ENCODE measurements at regions not wholly inside any gene's neighbourhood (a gene's known extent, or its start where the extent isn't known, plus 50 kb on each side); places are given as distances from the start of the nearest gene placed in this dataset.

- no peak for DNase-seq (ENCODE audit: extremely low read depth, low read depth)
- TF ChIP-seq CTCF (IDR thresholded peaks at IDR 0.05; ENCODE audit: low read depth, low read length): no peak
Observed at GRCh38 chr1:196001188-196001587, 607.1 kb downstream of the KCNT2 start.

DNA sequence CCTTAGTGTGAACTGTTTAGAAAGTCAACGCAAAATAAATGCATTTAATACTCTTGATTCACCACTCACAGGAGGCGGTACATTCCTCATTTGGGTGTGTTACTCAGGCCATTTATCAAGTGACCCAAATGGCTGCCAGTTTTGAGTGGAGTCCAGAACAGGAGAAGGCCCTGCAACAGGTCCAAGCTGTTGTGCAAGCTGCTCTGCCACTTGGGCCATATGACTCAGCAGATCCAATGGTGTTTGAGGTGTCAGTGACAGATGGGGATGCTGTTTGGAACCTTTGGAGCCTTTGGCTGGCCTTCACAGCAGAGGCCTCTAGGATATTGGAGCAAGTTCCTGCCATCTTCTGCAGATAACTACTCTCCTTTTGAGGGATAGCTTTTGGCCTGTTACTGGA, 609.2 kb downstream of the KCNT2 start:
- no peak for TF ChIP-seq CTCF (IDR thresholded peaks at IDR 0.05; ENCODE audit: low read depth, low read length)
- DNase-seq (ENCODE audit: extremely low read depth, low read depth): no peak

GRCh38 chr1:195981448-195982139, 626.6 kb downstream of the KCNT2 start:
- DNase-seq (ENCODE audit: extremely low read depth, low read depth): no peak
- no peak for TF ChIP-seq CTCF (IDR thresholded peaks at IDR 0.05; ENCODE audit: low read depth, low read length)

DNA sequence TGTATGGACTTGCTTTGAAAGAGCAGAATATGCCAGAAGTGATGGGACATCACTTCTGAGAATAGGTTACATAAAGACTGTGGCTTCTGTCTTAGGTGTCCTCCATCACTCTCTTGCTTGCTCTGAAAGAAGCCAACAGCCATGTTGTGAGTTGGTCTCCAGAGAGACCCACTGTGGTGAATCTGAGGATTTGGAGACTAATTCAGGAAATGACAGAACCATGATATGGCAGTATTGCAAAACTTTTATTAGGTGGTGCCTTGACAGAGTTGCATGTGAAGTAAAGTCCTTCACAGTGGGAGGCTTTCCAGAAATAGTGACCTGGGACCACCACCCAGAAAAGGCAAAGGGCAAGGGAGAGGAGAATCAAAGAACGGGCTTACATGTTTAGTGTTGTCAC, 628.6 kb downstream of the KCNT2 start:
- no peak for TF ChIP-seq CTCF (IDR thresholded peaks at IDR 0.05; ENCODE audit: low read depth, low read length)
- no peak for DNase-seq (ENCODE audit: extremely low read depth, low read depth)

DNA sequence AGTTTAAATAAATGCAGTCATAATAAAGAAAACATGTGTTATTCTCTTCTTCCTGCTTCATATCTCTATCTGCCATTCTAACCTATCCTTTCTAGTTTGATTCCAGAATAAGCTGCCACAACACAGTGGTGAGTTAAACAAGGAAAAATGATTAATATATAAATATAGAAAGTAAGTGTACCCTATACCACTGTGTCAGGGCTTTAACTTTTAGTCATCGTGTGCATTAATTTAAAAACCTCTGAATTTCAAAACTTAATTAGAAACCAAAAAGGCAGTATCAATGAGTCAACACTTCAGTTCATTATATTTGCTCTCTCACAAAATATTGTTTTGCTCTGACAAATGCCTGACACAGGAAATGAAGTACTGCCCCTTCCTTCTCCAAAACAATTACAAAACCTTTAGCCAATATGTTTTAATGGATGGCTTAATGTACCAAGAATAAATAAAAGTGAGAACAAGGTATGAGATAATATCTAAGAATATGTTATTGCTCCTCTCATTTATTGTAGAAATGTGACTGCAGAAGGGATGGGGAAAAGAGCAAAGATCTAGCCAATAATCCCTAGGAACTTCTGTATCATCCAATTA, 634.8 kb downstream of the KCNT2 start:
- no peak for DNase-seq (ENCODE audit: extremely low read depth, low read depth)
- no peak for TF ChIP-seq CTCF (IDR thresholded peaks at IDR 0.05; ENCODE audit: low read depth, low read length)

GRCh38 chr1:195971589-195971988, 636.7 kb downstream of the KCNT2 start:
- no peak for DNase-seq (ENCODE audit: extremely low read depth, low read depth)
- no peak for TF ChIP-seq CTCF (IDR thresholded peaks at IDR 0.05; ENCODE audit: low read depth, low read length)

DNA sequence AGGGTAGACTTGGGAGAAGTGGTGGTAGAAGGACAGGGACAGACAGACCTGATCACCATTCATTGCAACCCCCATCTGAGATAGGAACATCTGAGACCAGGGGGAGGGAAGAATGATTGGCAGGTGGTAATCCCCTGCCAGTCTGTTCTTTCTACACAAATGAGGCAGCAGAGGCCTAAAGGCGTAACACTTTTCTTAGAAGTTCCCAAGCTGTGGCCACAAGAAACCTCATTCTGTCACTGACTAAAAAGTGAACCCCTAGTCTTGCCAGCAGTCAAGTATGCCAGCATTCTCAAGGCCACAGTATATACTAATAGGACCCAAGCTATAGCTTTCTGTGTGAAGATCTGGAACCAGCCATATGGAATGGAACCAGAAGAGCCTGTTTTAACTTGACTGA, 638.0 kb downstream of the KCNT2 start:
- TF ChIP-seq CTCF (IDR thresholded peaks at IDR 0.05; ENCODE audit: low read depth, low read length): no peak
- DNase-seq (ENCODE audit: extremely low read depth, low read depth): no peak
